HEK293 (cell line): ENCODE measurements at regions not wholly inside any gene's neighbourhood (a gene's known extent, or its start where the extent isn't known, plus 50 kb on each side); places are given as distances from the start of the nearest gene placed in this dataset.

Source experiments
- HOXA7 ChIP-seq: sonication (generic); formaldehyde crosslinking; IDR thresholded peaks from 2 replicates; pipeline ENCODE4 v1.8.1; 2022; ENCODE audit warnings: missing genetic modification reagents, borderline replicate concordance
- ZBTB49 ChIP-seq: fragments of 450-650 bp; formaldehyde crosslinking; IDR thresholded peaks from 2 replicates; pipeline ENCODE4 v1.5.1; 2016; ENCODE audit warnings: missing biosample characterization, missing genetic modification characterization, low read depth
- ZNF239 ChIP-seq: fragments of 450-650 bp; formaldehyde crosslinking; IDR thresholded peaks from 2 replicates; pipeline ENCODE4 v1.5.1; 2016; ENCODE audit warnings: missing biosample characterization, missing genetic modification characterization
- ZNF274 ChIP-seq, 2 experiments: fragments of 200-500 bp in 1 of 2; fragments of 450-650 bp in 1 of 2; sonication (Bioruptor generic) in 1 of 2; formaldehyde crosslinking in 1 of 2; IDR thresholded peaks; 2 replicates each; pipeline versions ENCODE4 v1.5.1 to v1.6.1; 2014 to 2016; ENCODE audit warnings: borderline replicate concordance in 1 of 2, inconsistent platforms in 1 of 2, low read length in 1 of 2, missing biosample characterization in 1 of 2, missing genetic modification characterization in 1 of 2
- ZNF404 ChIP-seq: fragments of 450-650 bp; formaldehyde crosslinking; IDR thresholded peaks from 2 replicates; pipeline ENCODE4 v1.5.1; 2017; ENCODE audit warnings: missing biosample characterization, missing genetic modification characterization
- ZNF658 ChIP-seq: fragments of 450-650 bp; formaldehyde crosslinking; IDR thresholded peaks from 2 replicates; pipeline ENCODE4; 2016; ENCODE audit warnings: missing biosample characterization, missing genetic modification characterization

GRCh38 chr13:61838568-61838967 is 422.9 kb upstream of the PCDH20 start:
- no peak for TF ChIP-seq ZNF658 (tag by site-specific recombination)
- no peak for TF ChIP-seq ZNF274 (IDR thresholded peaks at IDR 0.05; ENCODE audit: low read length)
- TF ChIP-seq ZNF274 (tag by site-specific recombination; IDR thresholded peaks at IDR 0.05; ENCODE audit: borderline replicate concordance): no peak
- no peak for TF ChIP-seq ZBTB49 (tag by site-specific recombination)
- TF ChIP-seq ZNF404: no peak
- no peak for TF ChIP-seq ZNF239 (tag by site-specific recombination)
- no peak for TF ChIP-seq HOXA7
